GM20000 (cell line): ENCODE measurements at regions not wholly inside any gene's neighbourhood (a gene's known extent, or its start where the extent isn't known, plus 50 kb on each side); places are given as distances from the start of the nearest gene placed in this dataset.
A peak's percentile ranks its signal among the peaks of the same experiment; 100 is the strongest.
"Not testable (repeated sequence)": the region's sequence is repeated elsewhere in the genome, so short reads cannot be mapped to it uniquely, and the experiment has no call there.

Source experiments
- DNase-seq: peaks from one replicate; pipeline ENCODE4 v3.0.0; 2012; ENCODE audit warnings: low spot score
- CTCF ChIP-seq: IDR thresholded peaks from 2 replicates; pipeline ENCODE4 v1.5.1; 2012; ENCODE audit warnings: mild to moderate bottlenecking, control low read depth; ENCODE audit errors: extremely low read depth, missing control alignments

GRCh38 chrX:73977542-73978169, 125.1 kb upstream of the XIST start:
- DNase-seq, result peak; percentile 10
- no peak for TF ChIP-seq CTCF

- not testable (repeated sequence) for DNase-seq
Measured at GRCh38 chrX:73967461-73967860, 114.9 kb upstream of the XIST start.

- no peak for TF ChIP-seq CTCF
- no peak for DNase-seq
Measured at GRCh38 chrX:73965833-73966232, 113.3 kb upstream of the XIST start.

- no peak for TF ChIP-seq CTCF
- DNase-seq, result no peak
Measured at GRCh38 chrX:73964579-73964978, 112.1 kb upstream of the XIST start.

- no peak for TF ChIP-seq CTCF
- no peak for DNase-seq
Measured at GRCh38 chrX:73963682-73964081, 111.2 kb upstream of the XIST start.

GRCh38 chrX:73962948-73963347, 110.4 kb upstream of the XIST start:
- no peak for DNase-seq
- no peak for TF ChIP-seq CTCF

GRCh38 chrX:73961867-73962266, 109.4 kb upstream of the XIST start:
- not testable (repeated sequence) for DNase-seq

GRCh38 chrX:73944563-73944908, 92.0 kb upstream of the XIST start:
- no peak for TF ChIP-seq CTCF
- no peak for DNase-seq
